ENCODE measurements at regions not wholly inside any gene's neighbourhood (a gene's known extent, or its start where the extent isn't known, plus 50 kb on each side); places are given as distances from the start of the nearest gene placed in this dataset.

DNA sequence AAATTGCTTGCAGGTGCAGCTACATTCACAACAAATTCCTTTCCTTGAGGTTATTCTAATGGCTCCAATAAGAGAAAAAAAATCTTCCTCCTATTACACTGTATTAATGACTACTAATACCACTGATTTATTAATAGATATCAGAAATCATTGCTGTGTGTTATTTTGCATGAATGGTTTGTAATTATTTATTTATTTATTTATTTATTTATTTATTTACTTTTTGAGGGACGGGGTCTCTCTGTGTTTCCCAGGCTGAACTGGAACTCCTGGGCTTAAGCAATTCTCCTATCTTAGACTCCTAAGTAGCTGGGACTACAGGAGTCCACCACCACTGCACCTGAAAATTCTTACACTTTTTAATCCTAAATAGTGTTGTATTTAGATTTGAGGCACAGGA lies 390.4 kb downstream of the SI start:
- TF ChIP-seq GATA3 (IDR thresholded peaks at IDR 0.05; ENCODE audit: low read depth, low read length) = no peak
- TF ChIP-seq GATA2 (IDR thresholded peaks at IDR 0.05; ENCODE audit: low read depth, low read length) = no peak

All from SH-SY5Y (cell line).